ENCODE measurements at regions not wholly inside any gene's neighbourhood (a gene's known extent, or its start where the extent isn't known, plus 50 kb on each side); places are given as distances from the start of the nearest gene placed in this dataset.
A peak's percentile ranks its signal among the peaks of the same experiment; 100 is the strongest.
"Not testable (repeated sequence)": the region's sequence is repeated elsewhere in the genome, so short reads cannot be mapped to it uniquely, and the experiment has no call there.

DNA sequence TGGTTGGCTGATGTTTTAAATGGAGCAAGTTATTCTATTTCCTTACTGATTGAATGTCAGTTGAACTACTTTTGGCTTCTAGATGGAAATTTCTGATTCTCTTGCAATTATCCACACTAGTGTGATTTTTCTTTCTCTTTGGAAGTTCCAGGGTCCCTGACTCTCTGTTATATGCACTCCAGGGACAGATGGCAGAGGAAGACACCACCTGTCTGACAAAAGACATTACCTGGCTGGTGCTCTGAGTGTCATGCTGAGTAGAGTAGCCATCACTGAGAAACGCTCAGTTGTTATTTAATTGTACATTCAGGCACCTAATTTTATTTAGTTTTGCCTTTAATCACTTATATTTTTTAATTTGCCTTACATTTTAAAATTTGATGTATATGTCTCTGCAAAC is 105.4 kb upstream of the TLL1 start:
- DNase-seq (ENCODE audit: low read depth) = no peak

DNA sequence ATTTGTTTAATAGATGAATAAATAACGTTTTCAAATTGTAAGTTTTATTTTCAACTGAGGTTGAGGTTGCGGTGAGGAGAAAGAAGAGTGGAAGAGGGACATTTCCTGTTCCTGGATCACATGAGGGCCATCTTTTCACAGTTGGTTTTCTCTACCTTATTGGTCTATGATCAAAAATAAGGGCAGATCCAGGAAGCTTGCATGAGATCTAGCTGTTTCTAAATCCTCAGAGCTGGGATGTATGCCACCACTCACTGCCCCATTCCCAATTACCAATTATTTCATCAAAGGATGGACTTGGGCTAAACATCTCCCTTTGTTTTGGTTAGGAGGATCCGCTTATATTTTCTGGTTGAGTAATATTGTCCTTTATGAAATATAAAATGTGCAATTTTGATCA is 104.8 kb upstream of the TLL1 start:
- DNase-seq (ENCODE audit: low read depth) = no peak

DNA sequence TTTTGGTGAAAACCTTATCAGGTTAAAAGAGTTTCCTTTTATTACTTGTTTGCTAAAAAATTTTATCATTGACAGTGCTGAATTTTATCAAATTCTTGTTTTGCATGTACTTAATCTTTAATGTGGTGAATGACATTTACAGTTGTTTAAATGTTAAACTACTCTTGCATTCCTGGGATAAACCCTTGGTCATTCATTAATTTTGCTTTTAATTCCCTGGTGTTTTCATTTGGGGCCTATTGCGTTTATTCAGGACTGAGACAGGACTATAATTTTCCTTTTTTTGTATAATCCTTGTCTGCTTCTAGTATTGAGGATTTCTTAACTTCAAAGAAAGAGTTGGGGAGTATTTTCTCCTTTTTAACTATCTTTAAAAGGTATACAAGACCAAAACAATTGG is 98.7 kb upstream of the TLL1 start:
- DNase-seq (ENCODE audit: low read depth) = no peak

DNA sequence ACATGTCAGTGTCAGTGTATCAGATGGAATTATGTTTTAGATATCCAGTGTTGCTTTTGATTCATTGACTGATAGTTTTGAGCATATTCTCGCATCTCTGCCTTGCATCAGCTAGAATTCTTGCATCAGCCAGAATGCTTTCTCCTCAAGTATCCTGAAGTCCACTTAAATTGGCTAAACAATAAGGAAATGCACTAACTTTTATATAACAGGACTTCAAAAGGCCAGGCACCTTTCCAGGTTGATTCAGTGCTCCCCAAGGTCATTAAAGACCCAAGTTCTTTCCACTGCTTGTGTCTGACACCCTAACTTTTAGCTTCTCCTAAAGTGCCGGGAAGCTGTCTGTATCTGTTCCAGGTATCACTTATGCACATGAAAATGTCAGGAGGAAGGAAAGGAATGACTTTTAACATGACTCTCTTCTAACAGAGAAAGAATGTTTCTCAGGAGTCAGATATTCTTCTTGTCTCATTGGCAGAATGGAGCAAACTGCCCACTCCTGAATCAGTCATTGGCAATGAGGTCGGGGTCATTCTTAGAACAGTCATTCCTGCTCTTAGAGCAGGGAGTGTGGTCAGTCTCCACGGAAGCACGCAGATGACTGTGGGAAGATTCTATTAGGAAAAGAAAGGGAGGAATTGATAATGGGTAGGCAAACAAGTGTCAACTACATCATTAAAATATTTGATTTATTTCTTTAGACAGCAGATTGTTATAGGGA is 92.9 kb upstream of the TLL1 start:
- peak; percentile 2 for DNase-seq (ENCODE audit: low read depth)

DNA sequence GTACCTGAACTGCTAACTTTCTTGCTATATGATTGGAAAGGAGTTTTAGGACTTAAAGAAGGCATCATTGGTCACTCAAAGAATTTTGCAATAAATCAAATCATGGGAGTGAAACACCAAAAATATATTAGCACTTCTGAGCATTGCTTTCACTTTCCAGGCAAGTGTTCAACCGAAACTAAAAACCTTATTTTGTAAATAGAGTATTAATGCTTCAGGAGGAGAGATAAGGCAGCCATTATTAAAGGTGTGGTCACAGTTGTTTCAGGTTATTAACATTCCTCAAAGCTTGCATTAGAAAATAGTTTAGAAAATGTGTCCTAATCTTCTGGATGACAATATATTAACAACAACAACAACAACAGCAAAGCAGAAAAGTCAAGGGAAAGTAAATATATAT is 92.3 kb upstream of the TLL1 start:
- DNase-seq (ENCODE audit: low read depth) = no peak

DNA sequence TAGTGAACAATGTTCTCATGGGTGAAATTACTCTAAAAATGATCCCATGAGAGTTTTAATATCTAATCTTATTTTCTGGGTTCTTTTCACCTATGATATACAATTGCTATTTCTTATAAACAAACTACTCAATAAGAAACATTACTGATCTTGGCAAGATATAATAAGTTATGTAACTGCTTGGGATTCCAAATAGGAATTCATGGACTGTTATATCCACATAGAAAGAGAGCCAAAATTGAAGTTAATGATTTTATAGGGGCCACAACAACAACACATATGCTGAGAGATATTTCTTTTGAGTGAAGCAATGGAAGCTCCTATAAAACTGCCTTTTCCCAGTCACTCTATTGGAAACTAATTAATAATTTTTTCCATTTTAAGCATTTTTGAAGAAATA is 90.4 kb upstream of the TLL1 start:
- no peak for DNase-seq (ENCODE audit: low read depth)

DNA sequence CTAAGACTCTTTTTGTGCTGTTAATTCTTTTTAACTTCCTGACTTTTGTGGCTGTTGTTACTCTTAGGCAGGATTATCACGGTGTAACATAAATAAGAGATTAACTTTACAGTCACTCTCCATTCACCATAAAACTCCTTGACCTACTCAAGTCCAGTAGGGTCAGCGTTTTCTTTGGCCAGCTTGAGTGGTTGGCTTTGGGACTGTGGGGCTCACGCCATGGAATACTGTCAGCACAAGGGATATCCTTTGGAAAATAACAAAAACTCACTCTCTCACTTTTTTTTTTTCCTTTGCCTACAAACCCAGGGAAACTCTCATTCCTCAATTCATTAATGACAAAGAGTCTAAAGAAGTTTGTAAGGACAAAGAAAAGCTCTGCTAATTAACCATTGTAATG is 89.4 kb upstream of the TLL1 start:
- no peak for DNase-seq (ENCODE audit: low read depth)

DNA sequence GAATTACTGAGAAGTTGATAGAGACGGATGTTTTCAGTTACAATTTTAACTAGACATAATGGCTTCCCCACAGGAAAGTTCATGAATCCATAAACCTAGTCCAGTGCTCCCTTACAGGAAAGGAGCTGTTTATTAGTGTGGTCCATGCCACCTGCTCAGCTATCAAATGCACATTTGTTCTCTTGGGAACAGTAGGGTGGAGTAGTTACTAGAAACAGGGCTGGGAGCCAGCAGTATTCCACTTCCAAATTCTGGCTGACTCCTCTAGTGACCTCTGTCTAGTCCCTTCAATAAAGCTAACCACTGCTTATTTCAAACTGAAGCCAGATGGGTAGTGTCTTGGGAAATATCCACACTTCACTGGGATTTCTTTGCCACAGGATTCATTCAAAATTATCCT is 88.4 kb upstream of the TLL1 start:
- peak; percentile 12 for DNase-seq (ENCODE audit: low read depth)

DNA sequence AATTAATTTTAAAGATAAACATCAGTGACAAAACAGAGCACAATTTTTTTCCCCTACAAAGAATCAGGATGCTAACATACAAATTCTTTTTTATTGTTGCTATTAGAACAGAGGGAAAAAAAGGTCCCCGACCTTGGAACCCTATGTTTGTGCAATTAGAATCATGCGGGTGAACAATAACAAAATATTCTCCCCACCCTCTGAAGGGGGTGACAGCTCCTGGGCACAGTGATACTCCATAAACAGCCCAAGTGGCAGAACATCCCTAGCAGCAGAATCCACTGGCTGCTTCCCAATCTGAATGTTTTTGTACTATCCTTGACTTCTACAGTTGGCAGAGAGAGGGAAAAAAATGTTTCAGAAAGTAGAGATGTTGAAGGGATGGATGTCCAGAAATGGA is 87.7 kb upstream of the TLL1 start:
- no peak for DNase-seq (ENCODE audit: low read depth)

DNA sequence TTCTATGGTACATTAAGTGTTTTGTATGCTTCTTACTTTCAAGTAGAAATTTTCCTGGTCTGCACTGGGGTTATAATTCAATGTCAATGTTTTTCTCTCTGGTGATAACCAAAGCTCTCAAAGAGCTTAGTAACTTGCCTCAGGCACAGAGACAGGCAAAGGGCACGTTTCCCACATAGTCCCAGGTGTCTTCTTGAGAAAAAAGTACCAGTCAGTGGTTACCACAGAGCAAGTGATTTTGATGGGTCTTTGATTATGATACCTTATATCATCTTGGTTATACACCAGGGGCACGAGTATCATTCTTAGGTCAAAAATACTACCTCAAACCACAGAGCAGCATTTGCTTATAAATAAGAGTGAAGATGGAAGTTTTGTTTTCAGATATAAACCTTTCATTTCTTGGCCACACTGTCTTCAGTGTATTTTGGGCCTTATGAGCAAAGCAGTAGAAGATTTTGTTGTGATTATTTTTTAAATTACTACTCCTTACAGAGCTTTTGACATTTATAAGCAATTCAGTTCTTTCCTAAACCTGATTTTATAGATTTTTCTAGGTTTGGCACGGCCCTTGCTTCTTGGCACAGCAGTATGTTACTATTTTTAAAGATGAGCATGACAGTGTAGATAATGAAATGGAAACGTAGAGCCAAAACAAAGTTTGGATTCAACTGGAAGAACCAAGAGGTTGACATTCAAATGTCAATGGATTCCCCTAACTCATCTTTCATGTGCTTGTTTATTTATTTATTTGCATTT is 85.3 kb upstream of the TLL1 start:
- DNase-seq (ENCODE audit: low read depth) = no peak

DNA sequence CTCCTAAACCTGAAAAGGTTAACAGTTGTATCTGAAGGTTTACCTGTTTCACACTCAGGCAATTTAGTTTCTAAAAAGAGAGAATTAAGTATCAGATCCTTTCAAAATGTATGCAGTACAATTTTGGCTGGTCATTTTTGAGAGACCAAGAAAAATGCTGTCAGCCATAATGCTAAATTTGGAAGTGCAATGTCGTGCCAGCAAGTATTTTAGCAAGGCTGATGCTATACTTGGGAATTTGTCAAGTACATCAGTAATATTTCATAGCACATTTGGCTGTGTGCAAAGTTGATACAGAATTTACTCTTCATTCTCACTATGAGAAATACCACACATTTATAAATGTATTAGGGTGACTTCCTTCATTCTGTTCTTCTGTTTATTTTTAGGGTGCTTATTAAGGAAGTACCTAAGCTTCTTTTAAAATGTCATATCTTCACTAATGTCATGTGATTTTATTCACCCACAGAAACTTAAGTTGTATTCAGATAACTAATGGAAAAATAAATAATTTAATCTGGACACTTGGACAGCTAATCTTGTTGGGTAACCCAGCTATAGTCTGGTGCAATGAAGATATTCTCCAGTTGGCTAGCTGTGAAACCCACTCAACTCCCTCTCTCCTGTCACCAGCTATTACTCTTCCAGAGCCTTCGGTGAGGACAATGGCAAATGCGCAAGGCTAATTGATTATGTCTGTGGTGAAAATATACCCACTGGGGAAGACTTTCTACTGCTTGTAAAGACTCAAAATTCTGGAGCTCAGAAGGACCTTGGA is 84.2 kb upstream of the TLL1 start:
- no peak for DNase-seq (ENCODE audit: low read depth)

DNA sequence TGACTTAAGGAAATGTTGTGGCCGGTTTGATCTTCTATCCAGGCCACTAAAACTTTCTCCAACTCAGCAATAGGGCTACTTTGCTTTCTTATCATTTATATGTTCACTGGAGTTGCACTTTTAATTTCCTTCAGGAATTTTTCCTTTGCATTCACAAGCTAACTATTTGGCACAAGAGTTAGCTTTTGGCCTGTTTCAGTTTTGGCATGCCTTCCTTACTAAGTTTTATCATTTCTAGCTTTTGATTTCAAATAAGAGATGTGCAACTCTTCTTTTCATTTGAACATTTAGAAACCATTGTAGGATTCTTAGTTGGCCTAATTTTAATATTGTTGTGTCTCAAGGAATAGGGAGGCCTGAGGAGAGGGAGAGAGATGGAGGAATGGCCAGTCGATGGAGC is 79.8 kb upstream of the TLL1 start:
- DNase-seq (ENCODE audit: low read depth) = no peak

DNA sequence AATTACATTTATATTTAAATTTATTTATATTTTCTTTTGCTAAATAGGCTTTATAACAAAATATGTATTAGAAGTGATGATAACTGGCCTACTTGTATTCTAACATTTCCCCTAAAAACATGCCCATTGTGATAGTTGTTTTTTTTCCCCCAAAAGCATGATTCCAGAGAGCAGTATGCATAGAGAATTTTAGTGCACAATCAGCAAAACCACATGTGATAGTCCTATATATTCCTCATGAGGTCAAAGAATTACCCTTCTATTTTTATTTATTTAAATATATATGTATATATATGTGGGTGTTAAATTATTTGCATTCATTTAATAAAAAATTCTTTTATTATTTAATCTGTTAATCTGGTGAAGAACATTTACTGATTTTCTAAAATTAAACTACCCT is 78.2 kb upstream of the TLL1 start:
- no peak for DNase-seq (ENCODE audit: low read depth)

DNA sequence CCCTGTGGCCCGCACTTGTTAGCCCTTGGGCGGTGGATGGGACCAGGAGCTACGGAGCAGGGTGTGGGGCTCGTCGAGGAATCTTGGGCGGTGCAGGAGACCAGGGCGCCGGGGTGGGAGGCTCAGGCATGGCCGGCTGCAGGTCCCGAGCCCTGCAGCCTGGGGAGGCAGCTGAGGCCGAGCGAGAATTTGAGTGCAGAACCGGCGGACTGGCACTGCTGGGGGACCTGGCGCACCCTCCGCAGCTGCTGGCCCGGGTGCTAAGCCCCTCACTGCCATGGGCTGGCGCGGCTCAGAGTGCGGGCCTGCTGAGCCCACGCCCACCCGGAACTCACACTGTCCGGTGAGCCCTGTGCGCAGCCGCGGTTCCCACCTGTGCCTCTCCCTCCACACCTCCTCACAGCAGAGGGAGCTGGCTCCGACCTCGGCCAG is 73.6 kb upstream of the TLL1 start:
- DNase-seq (ENCODE audit: low read depth) = no peak

DNA sequence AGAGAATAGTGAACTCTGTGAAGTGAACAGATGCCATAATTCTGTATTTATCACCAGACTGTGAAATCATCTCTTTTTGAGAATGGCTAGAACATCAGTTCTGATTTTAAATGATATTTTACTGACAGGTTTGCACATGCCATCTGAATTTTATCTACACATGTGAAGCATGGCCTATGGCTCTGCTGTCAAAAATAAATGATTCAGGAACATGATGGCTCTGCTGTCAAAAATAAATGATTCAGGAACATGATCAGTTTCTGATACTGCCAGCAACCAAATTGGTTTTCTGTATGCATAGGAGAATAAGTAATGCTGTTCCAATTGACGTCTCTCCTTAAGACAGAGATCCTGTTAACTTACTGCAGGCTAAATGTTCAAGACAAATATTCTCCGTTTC is 70.6 kb upstream of the TLL1 start:
- DNase-seq (ENCODE audit: low read depth) = no peak

DNA sequence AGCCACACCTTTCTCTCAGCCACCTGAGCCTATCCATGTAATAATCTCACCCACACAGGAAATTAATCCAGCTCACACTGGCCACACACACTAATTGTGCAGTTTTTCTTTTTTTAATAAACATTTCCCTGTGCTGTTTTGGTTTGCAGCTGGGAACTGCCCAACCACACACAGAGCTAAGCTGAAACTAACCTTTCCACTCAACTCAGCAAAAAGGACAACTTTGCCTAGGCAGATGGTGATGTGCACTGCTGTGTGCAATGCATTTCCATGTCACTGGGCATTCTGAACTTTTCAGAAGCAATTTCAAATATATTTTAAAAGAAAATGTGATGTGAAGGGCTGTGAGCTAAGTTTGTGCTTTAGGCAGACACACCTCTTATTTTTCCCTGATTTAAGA is 70.0 kb upstream of the TLL1 start:
- DNase-seq (ENCODE audit: low read depth) = no peak

DNA sequence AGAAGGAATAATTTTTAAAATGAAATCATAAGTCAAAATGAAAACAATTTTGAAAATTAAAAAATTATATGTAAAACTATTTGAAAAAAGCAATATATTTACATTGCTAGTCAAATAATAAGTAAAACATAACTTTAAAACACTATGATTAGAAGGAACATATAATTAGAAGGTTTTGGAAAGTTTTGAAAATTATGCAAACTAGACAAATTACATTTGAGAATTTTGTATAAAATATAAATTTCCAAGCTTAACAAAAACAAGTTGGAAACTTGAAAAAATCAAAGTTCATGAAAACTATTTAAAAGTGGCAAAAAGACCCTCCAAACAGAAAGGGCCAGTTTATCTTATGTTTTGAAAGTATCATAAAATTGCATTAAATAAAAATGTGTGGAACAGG is 67.6 kb upstream of the TLL1 start:
- no peak for DNase-seq (ENCODE audit: low read depth)

DNA sequence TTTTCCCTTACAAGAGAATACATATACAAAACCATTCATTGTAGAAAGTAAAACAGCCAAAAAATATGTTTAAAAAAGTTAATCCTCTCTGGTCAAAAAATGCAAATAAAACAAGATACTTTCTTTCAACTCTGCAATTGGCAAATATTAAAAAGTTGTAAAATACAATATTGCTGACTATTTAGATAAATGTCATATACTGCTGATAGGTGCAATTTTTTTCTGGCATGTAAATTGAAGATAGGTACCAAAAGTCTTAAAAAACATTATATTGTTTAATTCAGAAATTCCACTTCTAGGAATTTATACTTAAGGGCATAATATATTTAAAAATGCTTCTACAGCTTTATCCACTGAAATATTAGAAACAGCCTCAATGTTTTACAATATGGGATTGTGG is 66.4 kb upstream of the TLL1 start:
- no peak for DNase-seq (ENCODE audit: low read depth)

DNA sequence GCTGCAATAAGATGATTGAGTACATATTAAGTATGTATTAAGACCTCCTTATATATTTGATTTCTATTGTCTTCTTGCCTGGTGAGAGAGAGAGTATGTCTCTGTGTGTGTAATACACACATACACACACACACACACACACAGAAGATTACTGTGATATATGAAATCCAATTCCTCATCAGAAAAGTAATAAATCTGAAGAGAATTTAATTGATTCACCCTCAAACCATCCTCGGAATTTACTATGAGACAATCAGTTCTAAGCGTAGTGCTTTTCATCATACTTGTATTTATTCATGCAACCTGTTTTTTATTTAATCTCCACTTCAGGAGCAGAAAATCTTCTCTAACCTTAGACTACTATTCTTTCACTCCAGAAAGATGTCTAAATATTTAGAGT is 62.3 kb upstream of the TLL1 start:
- no peak for DNase-seq (ENCODE audit: low read depth)

DNA sequence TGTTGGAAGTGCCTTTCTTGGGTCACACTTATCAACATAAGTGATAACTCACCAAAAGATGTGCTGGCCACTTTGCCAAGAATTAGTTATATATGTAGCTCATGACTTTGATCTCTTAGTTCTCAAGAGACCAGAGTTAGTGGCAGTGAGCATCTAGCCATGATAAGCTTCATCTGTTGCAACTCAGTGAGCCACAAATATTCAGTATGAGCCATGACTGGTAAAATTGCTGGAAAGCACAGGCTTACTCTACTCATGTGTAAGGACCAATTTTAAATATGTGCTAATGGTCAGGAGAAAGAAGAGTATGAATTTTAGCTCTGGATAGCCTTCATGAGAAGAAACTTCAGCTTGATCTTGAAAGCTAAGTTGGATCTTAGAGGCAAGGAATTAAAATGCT is 59.4 kb upstream of the TLL1 start:
- no peak for DNase-seq (ENCODE audit: low read depth)

DNA sequence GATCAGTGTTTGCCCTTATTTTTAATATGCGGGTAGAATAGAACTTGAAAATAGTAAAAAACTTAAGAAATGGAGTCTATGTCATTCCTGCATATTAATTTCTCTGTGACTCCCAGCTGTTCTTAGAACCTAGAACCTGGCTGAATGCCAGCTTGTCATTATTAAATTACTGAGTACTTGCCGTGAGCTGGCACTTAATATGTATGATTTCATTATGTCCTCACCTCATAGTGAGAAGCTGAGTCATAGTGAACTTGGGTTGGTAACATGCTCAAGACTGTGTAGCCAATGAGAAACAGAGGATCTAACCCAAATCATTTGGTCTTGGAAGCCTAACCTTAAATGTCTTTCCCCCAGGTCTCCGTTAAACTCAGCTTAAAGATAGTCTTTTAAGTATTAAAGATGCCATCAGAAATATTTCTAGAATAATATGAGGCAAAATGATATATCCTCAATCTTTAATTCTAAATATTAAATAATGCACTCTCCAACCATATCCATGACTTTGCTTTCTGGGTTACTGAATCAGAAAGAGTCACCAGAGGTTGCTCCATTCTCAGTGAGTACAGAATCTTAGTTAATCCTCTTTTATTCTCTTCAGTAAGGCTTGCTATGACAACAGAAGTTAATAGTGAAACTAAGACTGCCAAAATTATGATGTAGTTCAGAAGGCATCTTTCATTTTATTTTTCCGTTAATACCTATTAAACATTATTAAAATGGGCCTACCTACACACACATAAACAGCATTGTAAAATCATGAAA is 58.6 kb upstream of the TLL1 start:
- DNase-seq (ENCODE audit: low read depth) = peak; percentile 7

DNA sequence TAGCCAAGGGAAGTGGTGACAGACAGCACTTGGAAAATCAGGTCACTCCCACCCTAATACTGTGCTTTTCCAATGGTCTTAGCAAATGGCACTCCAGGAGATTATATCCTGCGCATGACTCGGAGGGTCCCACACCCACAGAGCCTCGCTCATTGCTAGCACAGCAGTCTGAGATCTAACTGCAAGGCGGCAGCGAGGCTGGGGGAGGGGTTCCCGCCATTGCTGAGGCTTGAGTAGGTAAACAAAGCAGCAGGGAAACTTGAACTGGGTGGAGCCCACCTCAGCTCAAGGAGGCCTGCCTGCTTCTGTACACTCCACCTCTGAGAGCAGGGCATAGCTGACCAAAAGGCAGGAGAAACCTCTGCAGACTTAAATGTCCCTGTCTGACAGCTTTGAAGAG is 53.9 kb upstream of the TLL1 start:
- not testable (repeated sequence) for DNase-seq (ENCODE audit: low read depth)

All from LHCN-M2 (cell line).